Ovary (tissue), 7 donors: ENCODE measurements at regions not wholly inside any gene's neighbourhood (a gene's known extent, or its start where the extent isn't known, plus 50 kb on each side); places are given as distances from the start of the nearest gene placed in this dataset.
"Not testable (repeated sequence)": the region's sequence is repeated elsewhere in the genome, so short reads cannot be mapped to it uniquely, and the experiment has no call there.

Source experiments
- DNase-seq, 5 donors: peaks; one replicate each; pipeline ENCODE4 v3.0.0-alpha.2; 2019 to 2020
- H3K27ac ChIP-seq, 2 donors: fragments of 200-600 bp; one replicate each; pipeline versions ENCODE4 v1.5.1 to v1.8.0; 2019 to 2022
- H3K27me3 ChIP-seq: fragments of 200-600 bp; one replicate; pipeline ENCODE4 v1.8.0; 2022
- H3K36me3 ChIP-seq: fragments of 200-600 bp; sonication (generic); one replicate; pipeline ENCODE4 v1.5.1; 2019
- H3K4me1 ChIP-seq: one replicate; pipeline ENCODE4 v1.8.1; 2013; ENCODE audit warnings: mild to moderate bottlenecking, moderate library complexity; ENCODE audit not compliant: insufficient read depth
- H3K4me3 ChIP-seq: fragments of 200-600 bp; sonication (generic); one replicate; pipeline ENCODE4 v1.5.1; 2017
- H3K9me3 ChIP-seq, 2 donors: fragments of 200-600 bp in 1 of 2; sonication (generic) in 1 of 2; one replicate each; pipeline versions ENCODE4 v1.5.1 to v1.8.1; 2013 to 2019; ENCODE audit warnings: mild to moderate bottlenecking in 1 of 2, moderate library complexity in 1 of 2
- EP300 ChIP-seq: sonication (generic); formaldehyde crosslinking; IDR thresholded peaks from one replicate; pipeline ENCODE4 v1.6.1; 2017; ENCODE audit warnings: antibody characterized with exemption
- POLR2A ChIP-seq: fragments of 450-650 bp; IDR thresholded peaks from one replicate; pipeline ENCODE4 v1.6.1; 2017; ENCODE audit warnings: antibody characterized with exemption, mild to moderate bottlenecking, moderate library complexity
- WGBS, 3 donors: extraction: QIAGEN DNeasy Blood & Tissue Kit in 1 of 3; methylation state at CpG; one replicate each; pipeline versions ENCODE4 v1.1.5 to v1.1.7; 2013 to 2017; 5-methylcytosine and 5-hydroxymethylcytosine counted together
- intact Hi-C, 4 donors: fragments of 100-400 bp; cut with DNase I; formaldehyde crosslinking; loops; one replicate each; pipeline versions ENCODE4 v1.11.0 to v1.15.1; 2022 to 2023
- TF ChIP-seq, protein P1 (sequence below), 3 donors: fragments of 450-650 bp in 2 of 3; fragments of 200-600 bp in 1 of 3; IDR thresholded peaks; one replicate each; pipeline versions ENCODE4 v1.5.1 to v1.8.0; 2016 to 2022; ENCODE audit warnings: antibody characterized with exemption in 3 of 3, mild to moderate bottlenecking in 1 of 3
- donor health status: DM: no; HTN: no; CAD: no; lungs with moderate emphysema.
- donor health status: DM: no; HTN: no; CAD: no.
- donor health status: Bipolar disorder and iron deficiency.
- donor health status: DM: no; HTN: no; CAD: no.
- donor health status: DM: yes; HTN: yes; CAD: no.

DNA sequence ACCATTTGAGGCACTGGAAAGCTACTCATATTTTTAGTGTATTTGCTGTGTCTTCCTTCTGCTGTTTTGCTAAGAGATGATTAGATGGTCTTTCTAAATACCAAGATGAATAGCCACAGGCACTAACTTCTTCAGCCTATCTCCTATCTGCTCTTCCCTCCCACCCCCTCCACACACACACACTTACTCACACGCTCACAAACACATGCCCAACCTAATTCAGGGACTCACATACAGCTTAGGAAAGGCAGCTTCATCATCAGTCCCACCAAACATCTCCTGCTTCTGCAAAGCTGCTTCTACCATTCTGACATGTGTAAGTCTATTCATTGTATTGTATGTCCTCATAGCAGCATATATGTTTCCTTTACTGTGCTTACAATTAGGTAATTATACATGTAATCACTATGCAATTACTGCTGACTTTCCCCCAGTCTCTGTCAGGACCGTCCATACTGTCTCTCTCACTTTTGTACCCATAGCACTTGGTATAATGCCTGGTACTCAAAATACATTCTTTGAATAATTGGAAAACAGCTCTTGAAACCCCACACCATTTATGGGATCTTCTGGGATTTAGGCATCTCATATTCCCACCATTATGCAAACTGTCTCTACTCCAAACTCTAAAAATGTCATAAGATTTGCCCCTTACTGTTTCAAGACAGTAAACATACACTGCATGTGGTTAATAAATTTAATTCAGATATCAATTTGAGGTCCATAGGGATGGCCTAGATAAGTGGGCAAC, 83.3 kb upstream of the HIF1A start:
- no peak for TF ChIP-seq EP300
- no peak for TF ChIP-seq POLR2A
- TF ChIP-seq, protein P1, sequence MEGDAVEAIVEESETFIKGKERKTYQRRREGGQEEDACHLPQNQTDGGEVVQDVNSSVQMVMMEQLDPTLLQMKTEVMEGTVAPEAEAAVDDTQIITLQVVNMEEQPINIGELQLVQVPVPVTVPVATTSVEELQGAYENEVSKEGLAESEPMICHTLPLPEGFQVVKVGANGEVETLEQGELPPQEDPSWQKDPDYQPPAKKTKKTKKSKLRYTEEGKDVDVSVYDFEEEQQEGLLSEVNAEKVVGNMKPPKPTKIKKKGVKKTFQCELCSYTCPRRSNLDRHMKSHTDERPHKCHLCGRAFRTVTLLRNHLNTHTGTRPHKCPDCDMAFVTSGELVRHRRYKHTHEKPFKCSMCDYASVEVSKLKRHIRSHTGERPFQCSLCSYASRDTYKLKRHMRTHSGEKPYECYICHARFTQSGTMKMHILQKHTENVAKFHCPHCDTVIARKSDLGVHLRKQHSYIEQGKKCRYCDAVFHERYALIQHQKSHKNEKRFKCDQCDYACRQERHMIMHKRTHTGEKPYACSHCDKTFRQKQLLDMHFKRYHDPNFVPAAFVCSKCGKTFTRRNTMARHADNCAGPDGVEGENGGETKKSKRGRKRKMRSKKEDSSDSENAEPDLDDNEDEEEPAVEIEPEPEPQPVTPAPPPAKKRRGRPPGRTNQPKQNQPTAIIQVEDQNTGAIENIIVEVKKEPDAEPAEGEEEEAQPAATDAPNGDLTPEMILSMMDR (IDR thresholded peaks at IDR 0.05), result no peak
- no peak for DNase-seq
- H3K9me3 ChIP-seq, result no peaks in the 10 kb centered on the region
- intact Hi-C loops, result no loop called here
- no peaks in the 10 kb centered on the region for H3K27me3 ChIP-seq
- H3K4me1 ChIP-seq, result peaks cover 5% of the 10 kb centered on the region
- no peaks in the 10 kb centered on the region for H3K36me3 ChIP-seq
- H3K27ac ChIP-seq, result no peak overlapping the region
- no peak overlapping the region for H3K4me3 ChIP-seq
- 60 to 68% (median 65%) methylated on average over 2 of the region's 2 CpGs for WGBS, 3 donors

DNA sequence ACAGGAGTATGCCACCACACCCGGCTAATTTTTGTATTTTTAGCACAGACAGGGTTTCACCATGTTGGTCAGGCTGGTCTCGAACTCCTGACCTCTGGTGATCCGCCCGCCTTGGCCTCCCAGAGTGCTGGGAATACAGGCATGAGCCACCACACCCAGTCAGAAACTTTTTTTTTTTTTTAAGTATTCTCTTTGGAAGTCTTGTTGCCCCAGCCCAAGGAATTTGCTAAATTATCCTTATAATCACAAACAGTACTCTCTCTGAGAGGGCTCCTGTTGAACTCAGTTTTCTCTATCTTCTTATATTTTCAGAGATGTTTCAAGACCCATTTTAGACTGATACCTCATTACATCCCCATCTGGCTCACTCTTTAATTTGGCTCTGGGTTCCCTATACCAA, 82.3 kb upstream of the HIF1A start:
- DNase-seq, H3K27ac ChIP-seq, H3K27me3 ChIP-seq, H3K9me3 ChIP-seq, intact Hi-C loops, H3K36me3 ChIP-seq, H3K4me3 ChIP-seq, H3K4me1 ChIP-seq: not testable (repeated sequence)
- 88 to 93% (median 89%) methylated on average over 4 of the region's 4 CpGs for WGBS, 3 donors

DNA sequence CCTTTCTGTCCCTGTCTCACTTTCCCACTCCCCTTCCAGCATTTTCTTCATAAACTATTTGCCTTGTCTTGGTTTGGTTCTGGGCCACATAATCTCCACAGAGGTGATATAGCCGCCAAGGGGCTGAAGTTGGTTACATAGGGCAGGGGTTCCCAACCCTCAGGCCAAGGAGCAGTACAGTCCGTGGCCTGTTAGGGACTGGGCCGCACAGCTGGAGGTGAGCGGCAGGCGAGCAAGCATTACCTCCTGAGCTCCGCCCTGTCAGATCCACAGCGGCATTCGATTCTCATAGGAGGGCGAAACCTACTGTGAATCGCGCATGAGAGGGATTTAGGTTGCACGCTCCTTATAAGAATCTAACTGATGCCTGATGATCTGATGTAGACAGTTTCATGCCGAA, 80.6 kb upstream of the HIF1A start:
- intact Hi-C loops, result no loop called here
- WGBS, 3 donors, result 96 to 97% (median 97%) methylated on average over 13 of the region's 13 CpGs

DNA sequence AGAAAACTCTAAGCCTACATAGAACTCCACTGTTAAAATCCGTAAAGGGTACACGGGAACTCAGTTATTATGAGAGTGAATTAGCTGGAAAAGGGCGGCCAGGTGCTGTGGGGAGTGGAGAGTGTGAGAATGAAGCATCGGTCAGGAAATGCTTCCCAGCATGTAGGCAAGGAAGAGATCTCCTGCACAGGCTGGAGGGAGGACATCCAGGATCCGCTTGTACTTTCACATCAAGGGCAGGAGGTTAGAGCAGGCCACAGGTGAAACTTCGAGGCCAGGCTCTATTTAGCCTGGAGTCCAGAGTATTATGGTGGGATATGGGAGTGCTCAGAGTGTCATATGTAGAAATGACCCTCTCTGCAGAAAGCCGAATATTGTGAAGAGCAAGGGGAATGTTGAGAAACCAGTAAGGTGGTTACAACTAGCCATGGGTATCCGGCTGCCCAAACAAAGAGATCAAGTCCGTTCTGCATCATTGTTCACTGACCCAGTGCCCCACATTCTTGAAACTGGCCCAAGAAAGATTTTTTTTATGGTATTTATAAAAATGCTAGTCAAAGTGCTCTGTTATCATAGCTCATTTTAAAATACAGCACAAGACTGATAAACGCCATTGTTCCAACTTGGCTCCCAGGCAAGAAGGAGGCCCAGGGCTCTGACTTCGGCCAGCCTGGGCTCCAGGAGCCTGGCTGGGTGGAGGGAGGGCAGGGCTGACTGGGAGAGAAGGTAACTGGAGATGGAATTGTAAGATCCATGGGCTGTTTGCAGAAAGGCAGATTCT, 79.4 kb upstream of the HIF1A start:
- Histone ChIP-seq H3K36me3 (no peaks in the 10 kb centered on the region), H3K27me3 (no peaks in the 10 kb centered on the region), H3K27ac (no peak overlapping the region), H3K9me3 (no peaks in the 10 kb centered on the region), H3K4me3 (no peak overlapping the region), H3K4me1 (peaks cover 5% of the 10 kb centered on the region)
- TF ChIP-seq, protein P1 (IDR thresholded peaks at IDR 0.05), result no peak
- TF ChIP-seq POLR2A, result no peak
- TF ChIP-seq EP300, result no peak
- 61 to 71% (median 61%) methylated on average over 11 of the region's 11 CpGs for WGBS, 3 donors
- no peak for DNase-seq
- intact Hi-C loops, result no loop called here

More for the DNA sequence above, 80.6 kb upstream of the HIF1A start:
- TF ChIP-seq, protein P1 (IDR thresholded peaks at IDR 0.05), result no peak
- no peak for TF ChIP-seq EP300
- TF ChIP-seq POLR2A, result no peak
- Histone ChIP-seq H3K9me3 (no peaks in the 10 kb centered on the region), H3K4me1 (peaks cover 4% of the 10 kb centered on the region), H3K36me3 (no peaks in the 10 kb centered on the region), H3K4me3 (no peak overlapping the region), H3K27me3 (no peaks in the 10 kb centered on the region), H3K27ac (no peak overlapping the region)
- DNase-seq, result no peak
